Panc1 (cell line): ENCODE measurements at regions not wholly inside any gene's neighbourhood (a gene's known extent, or its start where the extent isn't known, plus 50 kb on each side); places are given as distances from the start of the nearest gene placed in this dataset.

Source experiments
- POLR2AphosphoS5 ChIP-seq: IDR thresholded peaks from 2 replicates; pipeline ENCODE4 v1.6.1; 2012; ENCODE audit warnings: mild to moderate bottlenecking, low read depth, low read length, moderate library complexity
- SIN3A ChIP-seq: IDR thresholded peaks from 2 replicates; pipeline ENCODE4 v1.6.1; 2012; ENCODE audit warnings: low read depth, mild to moderate bottlenecking, low read length, moderate library complexity, borderline replicate concordance; ENCODE audit not compliant: insufficient read depth
- TCF7L2 ChIP-seq: IDR thresholded peaks from 2 replicates; pipeline ENCODE4 v1.6.1; 2011; ENCODE audit warnings: mild to moderate bottlenecking, low read depth, low read length, inconsistent platforms
- TF ChIP-seq, protein P1 (sequence below): fragments of 450-650 bp; IDR thresholded peaks from 2 replicates; pipeline ENCODE4 v1.5.1; 2017; ENCODE audit warnings: mild to moderate bottlenecking
- TF ChIP-seq, protein P2 (sequence below), 2 experiments: IDR thresholded peaks; 2 replicates each; pipeline ENCODE4 v1.6.1; 2011 to 2012; ENCODE audit warnings: low read depth in 2 of 2, control low read depth in 1 of 2, low read length in 1 of 2, mild to moderate bottlenecking in 1 of 2, moderate library complexity in 1 of 2; ENCODE audit not compliant: insufficient read depth in 1 of 2

DNA sequence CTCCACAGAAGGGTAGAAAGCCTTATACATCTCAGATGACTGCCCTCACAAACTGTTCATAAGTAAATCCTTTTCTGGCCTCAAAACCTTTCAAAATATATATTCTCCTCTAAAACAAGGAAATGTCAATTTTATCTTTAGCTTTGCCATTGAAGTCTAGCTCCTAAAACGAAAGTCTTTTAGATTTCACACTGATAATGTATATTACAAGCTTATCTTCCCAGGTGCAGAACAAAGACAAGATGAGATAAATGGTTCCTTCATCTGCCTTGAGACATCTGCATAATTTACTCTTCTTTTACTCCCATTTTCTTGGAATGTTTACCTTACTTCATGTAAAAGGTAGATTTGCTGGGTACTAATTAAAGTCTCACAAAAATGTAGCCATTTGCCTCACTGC is 257.1 kb downstream of the SYT10 start:
- TF ChIP-seq, protein P1, sequence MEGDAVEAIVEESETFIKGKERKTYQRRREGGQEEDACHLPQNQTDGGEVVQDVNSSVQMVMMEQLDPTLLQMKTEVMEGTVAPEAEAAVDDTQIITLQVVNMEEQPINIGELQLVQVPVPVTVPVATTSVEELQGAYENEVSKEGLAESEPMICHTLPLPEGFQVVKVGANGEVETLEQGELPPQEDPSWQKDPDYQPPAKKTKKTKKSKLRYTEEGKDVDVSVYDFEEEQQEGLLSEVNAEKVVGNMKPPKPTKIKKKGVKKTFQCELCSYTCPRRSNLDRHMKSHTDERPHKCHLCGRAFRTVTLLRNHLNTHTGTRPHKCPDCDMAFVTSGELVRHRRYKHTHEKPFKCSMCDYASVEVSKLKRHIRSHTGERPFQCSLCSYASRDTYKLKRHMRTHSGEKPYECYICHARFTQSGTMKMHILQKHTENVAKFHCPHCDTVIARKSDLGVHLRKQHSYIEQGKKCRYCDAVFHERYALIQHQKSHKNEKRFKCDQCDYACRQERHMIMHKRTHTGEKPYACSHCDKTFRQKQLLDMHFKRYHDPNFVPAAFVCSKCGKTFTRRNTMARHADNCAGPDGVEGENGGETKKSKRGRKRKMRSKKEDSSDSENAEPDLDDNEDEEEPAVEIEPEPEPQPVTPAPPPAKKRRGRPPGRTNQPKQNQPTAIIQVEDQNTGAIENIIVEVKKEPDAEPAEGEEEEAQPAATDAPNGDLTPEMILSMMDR = no peak
- TF ChIP-seq TCF7L2 = no peak
- TF ChIP-seq POLR2AphosphoS5 = no peak
- TF ChIP-seq, protein P2, sequence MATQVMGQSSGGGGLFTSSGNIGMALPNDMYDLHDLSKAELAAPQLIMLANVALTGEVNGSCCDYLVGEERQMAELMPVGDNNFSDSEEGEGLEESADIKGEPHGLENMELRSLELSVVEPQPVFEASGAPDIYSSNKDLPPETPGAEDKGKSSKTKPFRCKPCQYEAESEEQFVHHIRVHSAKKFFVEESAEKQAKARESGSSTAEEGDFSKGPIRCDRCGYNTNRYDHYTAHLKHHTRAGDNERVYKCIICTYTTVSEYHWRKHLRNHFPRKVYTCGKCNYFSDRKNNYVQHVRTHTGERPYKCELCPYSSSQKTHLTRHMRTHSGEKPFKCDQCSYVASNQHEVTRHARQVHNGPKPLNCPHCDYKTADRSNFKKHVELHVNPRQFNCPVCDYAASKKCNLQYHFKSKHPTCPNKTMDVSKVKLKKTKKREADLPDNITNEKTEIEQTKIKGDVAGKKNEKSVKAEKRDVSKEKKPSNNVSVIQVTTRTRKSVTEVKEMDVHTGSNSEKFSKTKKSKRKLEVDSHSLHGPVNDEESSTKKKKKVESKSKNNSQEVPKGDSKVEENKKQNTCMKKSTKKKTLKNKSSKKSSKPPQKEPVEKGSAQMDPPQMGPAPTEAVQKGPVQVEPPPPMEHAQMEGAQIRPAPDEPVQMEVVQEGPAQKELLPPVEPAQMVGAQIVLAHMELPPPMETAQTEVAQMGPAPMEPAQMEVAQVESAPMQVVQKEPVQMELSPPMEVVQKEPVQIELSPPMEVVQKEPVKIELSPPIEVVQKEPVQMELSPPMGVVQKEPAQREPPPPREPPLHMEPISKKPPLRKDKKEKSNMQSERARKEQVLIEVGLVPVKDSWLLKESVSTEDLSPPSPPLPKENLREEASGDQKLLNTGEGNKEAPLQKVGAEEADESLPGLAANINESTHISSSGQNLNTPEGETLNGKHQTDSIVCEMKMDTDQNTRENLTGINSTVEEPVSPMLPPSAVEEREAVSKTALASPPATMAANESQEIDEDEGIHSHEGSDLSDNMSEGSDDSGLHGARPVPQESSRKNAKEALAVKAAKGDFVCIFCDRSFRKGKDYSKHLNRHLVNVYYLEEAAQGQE (IDR thresholded peaks at IDR 0.05; ENCODE audit: insufficient read depth in 1 of 2, low read depth in 2 of 2, low read length in 1 of 2) = no peak
- TF ChIP-seq SIN3A = no peak
